HEK293 (cell line): ENCODE measurements at regions not wholly inside any gene's neighbourhood (a gene's known extent, or its start where the extent isn't known, plus 50 kb on each side); places are given as distances from the start of the nearest gene placed in this dataset.

Source experiments
- CTCF ChIA-PET: fragments of 350-600 bp; formaldehyde crosslinking; extraction: SDS; loops from one replicate; lab custom pipeline; 2021; ENCODE audit warnings: antibody characterized with exemption; lab: Yijun Ruan, JAX
- POLR2A ChIA-PET: fragments of 300-600 bp; formaldehyde crosslinking; extraction: SDS; loops from one replicate; lab custom pipeline; 2020; ENCODE audit warnings: antibody characterized with exemption, inconsistent platforms; lab: Yijun Ruan, JAX
- H3K27ac ChIP-seq: fragments of 200-500 bp; sonication (Bioruptor generic); 2 replicates; pipeline ENCODE4 v1.5.1; 2014; ENCODE audit warnings: low read depth, low read length, control low read depth, inconsistent platforms; ENCODE audit errors: extremely low read depth
- H3K36me3 ChIP-seq, 2 experiments: fragments of 200-500 bp in 1 of 2; sonication (Bioruptor generic) in 1 of 2; 1 replicate in 1 of 2; 2 replicates in 1 of 2; pipeline ENCODE4 v1.5.1; 2014 to 2017; ENCODE audit warnings: inconsistent platforms in 2 of 2, low read length in 2 of 2; ENCODE audit not compliant: control insufficient read depth in 2 of 2, insufficient read depth in 1 of 2
- H3K4me1 ChIP-seq: fragments of 200-500 bp; sonication (Bioruptor generic); 2 replicates; pipeline ENCODE4 v1.5.1; 2014; ENCODE audit warnings: mild to moderate bottlenecking, low read length, inconsistent platforms; ENCODE audit not compliant: control insufficient read depth, insufficient read depth
- H3K4me3 ChIP-seq: 2 replicates; pipeline ENCODE4 v1.5.1; 2011; ENCODE audit warnings: low read depth, mild to moderate bottlenecking, control low read depth, low read length, moderate library complexity
- H3K9me3 ChIP-seq: fragments of 200-500 bp; sonication (Bioruptor generic); 2 replicates; pipeline ENCODE4 v1.5.1; 2014; ENCODE audit warnings: low read depth, low read length, inconsistent platforms; ENCODE audit not compliant: control insufficient read depth, insufficient read depth
- AEBP2 ChIP-seq: fragments of 450-650 bp; formaldehyde crosslinking; IDR thresholded peaks from 2 replicates; pipeline ENCODE4 v1.5.1; 2016; ENCODE audit warnings: missing biosample characterization, missing genetic modification characterization, borderline replicate concordance
- ELK4 ChIP-seq: IDR thresholded peaks from 2 replicates; pipeline ENCODE4 v1.6.1; 2011; ENCODE audit warnings: mild to moderate bottlenecking, low read depth, low read length, borderline replicate concordance
- PRDM1 ChIP-seq: fragments of 450-650 bp; formaldehyde crosslinking; IDR thresholded peaks from 2 replicates; pipeline ENCODE4; 2016; ENCODE audit warnings: missing biosample characterization, missing genetic modification characterization
- PRDM10 ChIP-seq: fragments of 450-650 bp; formaldehyde crosslinking; IDR thresholded peaks from 2 replicates; pipeline ENCODE4 v1.5.1; 2016; ENCODE audit warnings: missing biosample characterization, missing genetic modification characterization
- YY1 ChIP-seq: fragments of 450-650 bp; formaldehyde crosslinking; IDR thresholded peaks from 2 replicates; pipeline ENCODE4 v1.5.1; 2018; ENCODE audit warnings: missing biosample characterization, missing genetic modification characterization
- ZBTB48 ChIP-seq: fragments of 450-650 bp; formaldehyde crosslinking; IDR thresholded peaks from 2 replicates; pipeline ENCODE4 v1.5.1; 2016; ENCODE audit warnings: missing biosample characterization, missing genetic modification characterization
- ZBTB49 ChIP-seq: fragments of 450-650 bp; formaldehyde crosslinking; IDR thresholded peaks from 2 replicates; pipeline ENCODE4 v1.5.1; 2016; ENCODE audit warnings: missing biosample characterization, missing genetic modification characterization, low read depth
- ZFP37 ChIP-seq: fragments of 450-650 bp; formaldehyde crosslinking; IDR thresholded peaks from 2 replicates; pipeline ENCODE4 v1.5.1; 2016; ENCODE audit warnings: missing biosample characterization, missing genetic modification characterization
- ZNF138 ChIP-seq: fragments of 450-650 bp; formaldehyde crosslinking; IDR thresholded peaks from 2 replicates; pipeline ENCODE4 v1.5.1; 2016; ENCODE audit warnings: missing biosample characterization, missing genetic modification characterization, borderline replicate concordance
- ZNF23 ChIP-seq: fragments of 450-650 bp; formaldehyde crosslinking; IDR thresholded peaks from 2 replicates; pipeline ENCODE4 v1.5.1; 2016; ENCODE audit warnings: missing biosample characterization, missing genetic modification characterization, borderline replicate concordance
- ZNF248 ChIP-seq: fragments of 450-650 bp; formaldehyde crosslinking; IDR thresholded peaks from 2 replicates; pipeline ENCODE4 v1.5.1; 2017; ENCODE audit warnings: missing biosample characterization, missing genetic modification characterization
- ZNF26 ChIP-seq: fragments of 450-650 bp; formaldehyde crosslinking; IDR thresholded peaks from 2 replicates; pipeline ENCODE4 v1.5.1; 2016; ENCODE audit warnings: missing biosample characterization, missing genetic modification characterization
- ZNF292 ChIP-seq: fragments of 450-650 bp; formaldehyde crosslinking; IDR thresholded peaks from 2 replicates; pipeline ENCODE4 v1.5.1; 2016; ENCODE audit warnings: low read depth, missing biosample characterization, missing genetic modification characterization, borderline replicate concordance
- ZNF354C ChIP-seq: fragments of 450-650 bp; formaldehyde crosslinking; IDR thresholded peaks from 2 replicates; pipeline ENCODE4 v1.5.1; 2016; ENCODE audit warnings: missing biosample characterization, missing genetic modification characterization, low read depth, borderline replicate concordance
- ZNF362 ChIP-seq: fragments of 450-650 bp; formaldehyde crosslinking; IDR thresholded peaks from 2 replicates; pipeline ENCODE4 v1.5.1; 2016; ENCODE audit warnings: missing biosample characterization, missing genetic modification characterization
- ZNF404 ChIP-seq: fragments of 450-650 bp; formaldehyde crosslinking; IDR thresholded peaks from 2 replicates; pipeline ENCODE4 v1.5.1; 2017; ENCODE audit warnings: missing biosample characterization, missing genetic modification characterization
- ZNF513 ChIP-seq: fragments of 450-650 bp; IDR thresholded peaks from 2 replicates; pipeline ENCODE4 v1.5.1; 2018; ENCODE audit warnings: missing biosample characterization, missing genetic modification characterization
- ZNF544 ChIP-seq: fragments of 450-650 bp; formaldehyde crosslinking; IDR thresholded peaks from 2 replicates; pipeline ENCODE4 v1.5.0; 2017; ENCODE audit warnings: missing biosample characterization, missing genetic modification characterization
- ZNF76 ChIP-seq: fragments of 450-650 bp; formaldehyde crosslinking; IDR thresholded peaks from 2 replicates; pipeline ENCODE4; 2016; ENCODE audit warnings: low read depth, missing biosample characterization, missing genetic modification characterization, borderline replicate concordance
- ZNF768 ChIP-seq: fragments of 450-650 bp; formaldehyde crosslinking; IDR thresholded peaks from 2 replicates; pipeline ENCODE4 v1.5.1; 2018; ENCODE audit warnings: missing biosample characterization, mild to moderate bottlenecking, missing genetic modification characterization
- ZSCAN23 ChIP-seq: fragments of 450-650 bp; formaldehyde crosslinking; IDR thresholded peaks from 2 replicates; pipeline ENCODE4 v1.5.1; 2016; ENCODE audit warnings: missing biosample characterization, missing genetic modification characterization

GRCh38 chr11:122202161-122202950, 86.3 kb upstream of the BLID start (continued):
- TF ChIP-seq ELK4 (no peak), ZNF248 (tag by site-specific recombination) (no peak), ZNF544 (no peak)

GRCh38 chr11:122201106-122201505, 85.1 kb upstream of the BLID start:
- Histone ChIP-seq H3K9me3 (no peaks in the 10 kb centered on the region), H3K4me3 (no peak overlapping the region), H3K27ac (no peak overlapping the region), H3K4me1 (no peaks in the 10 kb centered on the region; the same call in 1 of the 2 replicates), H3K36me3 (no peaks in the 10 kb centered on the region)
- CTCF ChIA-PET = interaction anchor here (0.6 to 4.6 kb wide), 6 partner anchors 92 to 546 kb away, joined by 3 to 64 read pairs (median 4); no protein-coding TSS in a partner anchor
- POLR2A ChIA-PET = no interaction called here
- TF ChIP-seq ZNF354C (no peak), ZNF76 (tag by site-specific recombination) (no peak), ZNF26 (tag by site-specific recombination) (no peak), ZNF138 (tag by site-specific recombination) (no peak), PRDM10 (no peak), ZSCAN23 (tag by site-specific recombination) (no peak), ZNF23 (tag by site-specific recombination) (no peak), ZBTB49 (no peak), ZNF513 (tag by site-specific recombination) (no peak), ZFP37 (tag by site-specific recombination) (no peak), ZNF292 (tag by site-specific recombination) (no peak), ZNF404 (tag by site-specific recombination) (no peak), ZBTB48 (tag by site-specific recombination) (no peak), AEBP2 (tag by site-specific recombination) (no peak), YY1 (tag by site-specific recombination) (no peak), ZNF362 (tag by site-specific recombination) (no peak), PRDM1 (tag by site-specific recombination) (no peak), ZNF768 (tag by site-specific recombination) (no peak)
